Stimulated activated naive CD8-positive, alpha-beta T cell treated with anti-CD3 and anti-CD28 coated beads, Interleukin-15, amount 100 ng/mL, for 72 hours (primary cell): ENCODE measurements at regions not wholly inside any gene's neighbourhood (a gene's known extent, or its start where the extent isn't known, plus 50 kb on each side); places are given as distances from the start of the nearest gene placed in this dataset.
"Not testable (repeated sequence)": the region's sequence is repeated elsewhere in the genome, so short reads cannot be mapped to it uniquely, and the experiment has no call there.

Experiments used
- ATAC-seq: fragments of 150-1000 bp; cut with Tn5 transposase; 2 replicates; pipeline ENCODE4 v1.10.0; 2021; ENCODE audit warnings: mild to moderate bottlenecking, moderate library complexity
- DNase-seq, 2 donors: peaks; one replicate each; pipeline ENCODE4 v3.0.0; 2021 to 2022
- H3K27ac Mint-ChIP-seq, 2 donors: one replicate each; pipeline ENCODE4 v1.8.0; 2022; ENCODE audit warnings: mild to moderate bottlenecking in 2 of 2, mixed read lengths in 2 of 2, moderate library complexity in 2 of 2
- H3K27me3 Mint-ChIP-seq: one replicate; pipeline ENCODE4 v1.8.0; 2022; ENCODE audit warnings: mixed read lengths
- H3K4me1 Mint-ChIP-seq: one replicate; pipeline ENCODE4 v1.8.0; 2022; ENCODE audit warnings: mild to moderate bottlenecking, mixed read lengths
- H3K4me3 Mint-ChIP-seq, 2 donors: one replicate each; pipeline ENCODE4 v1.8.0; 2022; ENCODE audit warnings: mild to moderate bottlenecking in 2 of 2, mixed read lengths in 2 of 2, moderate library complexity in 1 of 2
- H3K9me3 Mint-ChIP-seq, 2 donors: one replicate each; pipeline ENCODE4 v1.8.0; 2022; ENCODE audit warnings: mixed read lengths in 2 of 2

GRCh38 chr12:112598626-112599025, 179.9 kb downstream of the PTPN11 start:
- Mint-ChIP-seq H3K4me3 (no peak overlapping the region), H3K4me1 (peaks cover 6% of the 10 kb centered on the region), H3K27ac (no peak overlapping the region), H3K9me3 (peaks cover 11 to 16% of the 10 kb centered on the region in 2 donors), H3K27me3 (peaks cover 80% of the 10 kb centered on the region)
- DNase-seq = no peak
- ATAC-seq = no peak

- DNase-seq = no peak
- peaks cover 7 to 16% of the 10 kb centered on the region in 2 donors for H3K9me3 Mint-ChIP-seq
- H3K27me3 Mint-ChIP-seq = peaks cover 79% of the 10 kb centered on the region
- H3K27ac Mint-ChIP-seq = no peak overlapping the region
- no peak for ATAC-seq
- peaks cover 6% of the 10 kb centered on the region for H3K4me1 Mint-ChIP-seq
- H3K4me3 Mint-ChIP-seq = no peak overlapping the region
Measured at GRCh38 chr12:112599871-112600270, 181.1 kb downstream of the PTPN11 start.

- Mint-ChIP-seq H3K4me3 (no peak overlapping the region), H3K4me1 (no peaks in the 10 kb centered on the region), H3K9me3 (peaks cover 7 to 15% of the 10 kb centered on the region in 2 donors), H3K27ac (no peak overlapping the region), H3K27me3 (peaks cover 68% of the 10 kb centered on the region)
- ATAC-seq (no peak), DNase-seq (no peak)
Measured at GRCh38 chr12:112602150-112602549, 183.4 kb downstream of the PTPN11 start.

GRCh38 chr12:112606611-112607365, 184.8 kb upstream of the RPH3A start:
- no peak for ATAC-seq
- H3K27ac Mint-ChIP-seq = no peak overlapping the region
- peaks cover 53% of the 10 kb centered on the region for H3K27me3 Mint-ChIP-seq
- peaks cover 0 to 7% of the 10 kb centered on the region in 2 donors for H3K9me3 Mint-ChIP-seq
- H3K4me3 Mint-ChIP-seq = no peak overlapping the region
- no peak for DNase-seq
- H3K4me1 Mint-ChIP-seq = no peaks in the 10 kb centered on the region

GRCh38 chr12:112607427-112607826, 184.1 kb upstream of the RPH3A start:
- Mint-ChIP-seq H3K4me1 (no peaks in the 10 kb centered on the region), H3K27ac (no peak overlapping the region), H3K27me3 (peaks cover 47% of the 10 kb centered on the region), H3K9me3 (peaks cover 0 to 7% of the 10 kb centered on the region in 2 donors), H3K4me3 (no peak overlapping the region)
- DNase-seq (no peak), ATAC-seq (no peak)

- ATAC-seq = no peak
- no peaks in the 10 kb centered on the region for H3K4me1 Mint-ChIP-seq
- DNase-seq = no peak
- no peak overlapping the region for H3K4me3 Mint-ChIP-seq
- no peaks in the 10 kb centered on the region for H3K9me3 Mint-ChIP-seq
- H3K27ac Mint-ChIP-seq = no peak overlapping the region
- peaks cover 22% of the 10 kb centered on the region for H3K27me3 Mint-ChIP-seq
Measured at GRCh38 chr12:112611908-112612307, 179.6 kb upstream of the RPH3A start.

GRCh38 chr12:112615196-112615595, 176.4 kb upstream of the RPH3A start:
- DNase-seq (no peak), ATAC-seq (no peak)
- Mint-ChIP-seq H3K4me3 (no peak overlapping the region), H3K9me3 (no peaks in the 10 kb centered on the region), H3K27me3 (peaks cover 16% of the 10 kb centered on the region), H3K4me1 (peaks cover 5% of the 10 kb centered on the region), H3K27ac (no peak overlapping the region)

- Mint-ChIP-seq H3K27ac (peak overlapping the region in 1 of 2 donors; percentile 54), H3K27me3 (peaks cover 24% of the 10 kb centered on the region), H3K4me1 (peaks cover 5% of the 10 kb centered on the region), H3K4me3 (no peak overlapping the region), H3K9me3 (peaks cover 0 to 6% of the 10 kb centered on the region in 2 donors)
- DNase-seq (no peak), ATAC-seq (no peak)
Measured at GRCh38 chr12:112616469-112617152, 174.9 kb upstream of the RPH3A start.

GRCh38 chr12:112617153-112617505, 174.4 kb upstream of the RPH3A start:
- Mint-ChIP-seq H3K27ac (peak overlapping the region; percentile 54 to 89), H3K4me3 (no peak overlapping the region), H3K27me3 (peaks cover 24% of the 10 kb centered on the region), H3K4me1 (peaks cover 5% of the 10 kb centered on the region), H3K9me3 (peaks cover 0 to 6% of the 10 kb centered on the region in 2 donors)
- ATAC-seq (no peak), DNase-seq (no peak)

GRCh38 chr12:112627851-112628250, 163.7 kb upstream of the RPH3A start:
- Mint-ChIP-seq H3K27ac (no peak overlapping the region), H3K4me3 (no peak overlapping the region), H3K4me1 (no peaks in the 10 kb centered on the region), H3K27me3 (no peaks in the 10 kb centered on the region), H3K9me3 (no peaks in the 10 kb centered on the region)
- no peak for ATAC-seq
- DNase-seq = no peak

- H3K4me1 Mint-ChIP-seq, H3K27me3 Mint-ChIP-seq, H3K27ac Mint-ChIP-seq, ATAC-seq, H3K9me3 Mint-ChIP-seq, H3K4me3 Mint-ChIP-seq, DNase-seq: not testable (repeated sequence)
Measured at GRCh38 chr12:112631974-112632373, 159.6 kb upstream of the RPH3A start.

GRCh38 chr12:112635036-112635435, 156.5 kb upstream of the RPH3A start:
- Mint-ChIP-seq H3K27ac (no peak overlapping the region), H3K27me3 (peaks cover 27% of the 10 kb centered on the region), H3K4me1 (no peaks in the 10 kb centered on the region), H3K9me3 (no peaks in the 10 kb centered on the region), H3K4me3 (no peak overlapping the region)
- ATAC-seq (no peak), DNase-seq (no peak)

- ATAC-seq (no peak), DNase-seq (no peak)
- H3K27me3 Mint-ChIP-seq = peaks cover 28% of the 10 kb centered on the region
- no peaks in the 10 kb centered on the region for H3K4me1 Mint-ChIP-seq
- no peak overlapping the region for H3K4me3 Mint-ChIP-seq
- no peak overlapping the region for H3K27ac Mint-ChIP-seq
- H3K9me3 Mint-ChIP-seq = no peaks in the 10 kb centered on the region
Measured at GRCh38 chr12:112638420-112638819, 153.1 kb upstream of the RPH3A start.

GRCh38 chr12:112645586-112645985, 146.0 kb upstream of the RPH3A start:
- Mint-ChIP-seq H3K4me3 (no peak overlapping the region), H3K9me3 (peaks cover 0 to 5% of the 10 kb centered on the region in 2 donors), H3K4me1 (no peaks in the 10 kb centered on the region), H3K27ac (no peak overlapping the region), H3K27me3 (no peaks in the 10 kb centered on the region)
- no peak for ATAC-seq
- no peak for DNase-seq

- Mint-ChIP-seq H3K4me1 (no peaks in the 10 kb centered on the region), H3K9me3 (no peaks in the 10 kb centered on the region), H3K4me3 (no peak overlapping the region), H3K27me3 (peaks cover 5% of the 10 kb centered on the region), H3K27ac (no peak overlapping the region)
- ATAC-seq (no peak), DNase-seq (no peak)
Measured at GRCh38 chr12:112656141-112656540, 135.4 kb upstream of the RPH3A start.

- peaks cover 48% of the 10 kb centered on the region for H3K27me3 Mint-ChIP-seq
- ATAC-seq = no peak
- no peak overlapping the region for H3K27ac Mint-ChIP-seq
- no peaks in the 10 kb centered on the region for H3K4me1 Mint-ChIP-seq
- no peak overlapping the region for H3K4me3 Mint-ChIP-seq
- no peak for DNase-seq
- peaks cover 4 to 8% of the 10 kb centered on the region in 2 donors for H3K9me3 Mint-ChIP-seq
Measured at GRCh38 chr12:112664569-112664968, 127.0 kb upstream of the RPH3A start.
